SK-N-SH treated with all-trans-retinoic acid at 6 μM for 48 hours (cell line): ENCODE measurements at regions not wholly inside any gene's neighbourhood (a gene's known extent, or its start where the extent isn't known, plus 50 kb on each side); places are given as distances from the start of the nearest gene placed in this dataset.

Experiments
- ATAC-seq: fragments of 200-7000 bp; cut with Tn5 transposase; 3 replicates; pipeline ENCODE4 v1.9.1; 2020; ENCODE audit warnings: mild to moderate bottlenecking, moderate library complexity
- ARNTL ChIP-seq: fragments of 450-650 bp; formaldehyde crosslinking; IDR thresholded peaks from 2 replicates; pipeline ENCODE4 v1.5.0; 2020; ENCODE audit warnings: low read depth, mild to moderate bottlenecking, moderate library complexity, borderline replicate concordance
- BACH2 ChIP-seq: fragments of 250-450 bp; sonication (Bioruptor Pico); IDR thresholded peaks from 2 replicates; pipeline ENCODE4 v1.9.0; 2021; ENCODE audit warnings: mild to moderate bottlenecking, borderline replicate concordance
- CSDC2 ChIP-seq: fragments of 250-450 bp; sonication (Bioruptor Pico); IDR thresholded peaks from 2 replicates; pipeline ENCODE4 v1.5.0; 2020; ENCODE audit warnings: mild to moderate bottlenecking, moderate library complexity
- ESRRG ChIP-seq: fragments of 250-450 bp; sonication (Bioruptor Pico); IDR thresholded peaks from 2 replicates; pipeline ENCODE4 v1.6.1; 2021; ENCODE audit warnings: mild to moderate bottlenecking
- GLIS3 ChIP-seq: fragments of 250-450 bp; sonication (Bioruptor Pico); IDR thresholded peaks from 2 replicates; pipeline ENCODE4 v1.5.0; 2020; ENCODE audit warnings: mild to moderate bottlenecking, moderate library complexity
- ISL1 ChIP-seq: fragments of 250-450 bp; sonication (Bioruptor Pico); IDR thresholded peaks from 2 replicates; pipeline ENCODE4 v2.1.2; 2022; ENCODE audit warnings: mild to moderate bottlenecking, moderate library complexity
- OSR1 ChIP-seq: fragments of 250-450 bp; sonication (Bioruptor Pico); IDR thresholded peaks from 2 replicates; pipeline ENCODE4 v1.8.0; 2022; ENCODE audit warnings: moderate library complexity, mild to moderate bottlenecking, inconsistent platforms
- PPARA ChIP-seq: fragments of 250-450 bp; sonication (Bioruptor Pico); IDR thresholded peaks from 2 replicates; pipeline ENCODE4 v1.5.0; 2020; ENCODE audit warnings: mild to moderate bottlenecking, borderline replicate concordance
- RARB ChIP-seq: fragments of 250-450 bp; sonication (Bioruptor Pico); IDR thresholded peaks from 2 replicates; pipeline ENCODE4 v1.8.0; 2021; ENCODE audit warnings: mild to moderate bottlenecking, moderate library complexity
- SNAI2 ChIP-seq: fragments of 250-450 bp; sonication (Bioruptor Pico); IDR thresholded peaks from 2 replicates; pipeline ENCODE4 v1.5.0; 2020; ENCODE audit warnings: mild to moderate bottlenecking, moderate library complexity
- TCF4 ChIP-seq: fragments of 250-450 bp; sonication (Bioruptor Pico); IDR thresholded peaks from 2 replicates; pipeline ENCODE4 v1.8.0; 2021; ENCODE audit warnings: mild to moderate bottlenecking, moderate library complexity, borderline replicate concordance
- TOX ChIP-seq: fragments of 250-450 bp; sonication (Bioruptor Pico); IDR thresholded peaks from 2 replicates; pipeline ENCODE4 v1.8.0; 2021; ENCODE audit warnings: mild to moderate bottlenecking, moderate library complexity, borderline replicate concordance
- ZC3H10 ChIP-seq: fragments of 250-450 bp; sonication (Bioruptor Pico); IDR thresholded peaks from 2 replicates; pipeline ENCODE4 v1.5.1; 2021; ENCODE audit warnings: mild to moderate bottlenecking, moderate library complexity
- ZFP3 ChIP-seq: fragments of 250-450 bp; sonication (Bioruptor Pico); IDR thresholded peaks from 2 replicates; pipeline ENCODE4 v1.5.0; 2020; ENCODE audit warnings: mild to moderate bottlenecking, moderate library complexity
- ZNF565 ChIP-seq: fragments of 450-650 bp; formaldehyde crosslinking; conservative IDR thresholded peaks from 2 replicates; pipeline ENCODE4 v1.5.0; 2020; ENCODE audit warnings: low read depth, mild to moderate bottlenecking, moderate library complexity
- ZNF8 ChIP-seq: fragments of 450-650 bp; formaldehyde crosslinking; IDR thresholded peaks from 2 replicates; pipeline ENCODE4 v1.5.0; 2020; ENCODE audit warnings: mild to moderate bottlenecking, moderate library complexity
- TF ChIP-seq, protein P1 (sequence below): fragments of 250-450 bp; sonication (Bioruptor Pico); IDR thresholded peaks from 2 replicates; pipeline ENCODE4 v1.5.0; 2020; ENCODE audit warnings: mild to moderate bottlenecking, moderate library complexity
- TF ChIP-seq, protein P2 (sequence below): fragments of 250-450 bp; sonication (Bioruptor Pico); IDR thresholded peaks from 2 replicates; pipeline ENCODE4 v1.5.1; 2020; ENCODE audit warnings: low read depth, mild to moderate bottlenecking, moderate library complexity
- TF ChIP-seq, protein P3 (sequence below): fragments of 250-450 bp; sonication (Bioruptor Pico); IDR thresholded peaks from 2 replicates; pipeline ENCODE4 v1.8.0; 2020; ENCODE audit warnings: mild to moderate bottlenecking, moderate library complexity, borderline replicate concordance
- TF ChIP-seq, protein P4 (sequence below): fragments of 250-450 bp; sonication (Bioruptor Pico); IDR thresholded peaks from 2 replicates; pipeline ENCODE4 v1.8.0; 2021; ENCODE audit warnings: low read depth, mild to moderate bottlenecking, moderate library complexity, borderline replicate concordance

DNA sequence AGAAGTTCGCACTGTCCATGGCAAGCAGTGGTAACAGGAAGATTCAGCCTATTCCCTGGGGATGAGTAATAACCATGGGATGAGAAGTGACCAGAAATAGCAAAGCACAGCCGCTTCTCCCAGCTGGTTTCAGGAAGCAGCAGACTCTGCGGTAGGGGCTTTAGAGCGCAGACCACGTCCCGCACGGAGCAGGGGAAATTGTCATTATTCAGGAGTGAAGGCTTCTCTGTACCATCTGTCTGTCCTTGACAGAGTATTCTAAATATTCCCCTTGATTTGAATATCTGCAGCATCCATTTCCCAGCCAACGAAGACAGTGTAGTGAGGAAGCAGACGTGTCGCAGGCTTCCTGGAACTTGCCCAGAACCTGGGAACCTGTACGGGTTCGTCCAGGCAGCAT lies 159.6 kb downstream of the NXNL2 start:
- no peak; the same call in 2 of the 3 replicates for ATAC-seq
- TF ChIP-seq, protein P1, sequence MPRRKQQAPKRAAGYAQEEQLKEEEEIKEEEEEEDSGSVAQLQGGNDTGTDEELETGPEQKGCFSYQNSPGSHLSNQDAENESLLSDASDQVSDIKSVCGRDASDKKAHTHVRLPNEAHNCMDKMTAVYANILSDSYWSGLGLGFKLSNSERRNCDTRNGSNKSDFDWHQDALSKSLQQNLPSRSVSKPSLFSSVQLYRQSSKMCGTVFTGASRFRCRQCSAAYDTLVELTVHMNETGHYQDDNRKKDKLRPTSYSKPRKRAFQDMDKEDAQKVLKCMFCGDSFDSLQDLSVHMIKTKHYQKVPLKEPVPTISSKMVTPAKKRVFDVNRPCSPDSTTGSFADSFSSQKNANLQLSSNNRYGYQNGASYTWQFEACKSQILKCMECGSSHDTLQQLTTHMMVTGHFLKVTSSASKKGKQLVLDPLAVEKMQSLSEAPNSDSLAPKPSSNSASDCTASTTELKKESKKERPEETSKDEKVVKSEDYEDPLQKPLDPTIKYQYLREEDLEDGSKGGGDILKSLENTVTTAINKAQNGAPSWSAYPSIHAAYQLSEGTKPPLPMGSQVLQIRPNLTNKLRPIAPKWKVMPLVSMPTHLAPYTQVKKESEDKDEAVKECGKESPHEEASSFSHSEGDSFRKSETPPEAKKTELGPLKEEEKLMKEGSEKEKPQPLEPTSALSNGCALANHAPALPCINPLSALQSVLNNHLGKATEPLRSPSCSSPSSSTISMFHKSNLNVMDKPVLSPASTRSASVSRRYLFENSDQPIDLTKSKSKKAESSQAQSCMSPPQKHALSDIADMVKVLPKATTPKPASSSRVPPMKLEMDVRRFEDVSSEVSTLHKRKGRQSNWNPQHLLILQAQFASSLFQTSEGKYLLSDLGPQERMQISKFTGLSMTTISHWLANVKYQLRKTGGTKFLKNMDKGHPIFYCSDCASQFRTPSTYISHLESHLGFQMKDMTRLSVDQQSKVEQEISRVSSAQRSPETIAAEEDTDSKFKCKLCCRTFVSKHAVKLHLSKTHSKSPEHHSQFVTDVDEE (CRISPR knock-in tag): no peak
- TF ChIP-seq OSR1 (CRISPR knock-in tag) (no peak), ARNTL (CRISPR knock-in tag) (no peak), PPARA (CRISPR knock-in tag) (no peak), ZNF565 (CRISPR knock-in tag) (no peak), RARB (CRISPR knock-in tag) (no peak), TOX (CRISPR knock-in tag) (no peak), ESRRG (no peak), ZC3H10 (CRISPR knock-in tag) (no peak), TCF4 (CRISPR knock-in tag) (no peak), CSDC2 (no peak)
- TF ChIP-seq, protein P2, sequence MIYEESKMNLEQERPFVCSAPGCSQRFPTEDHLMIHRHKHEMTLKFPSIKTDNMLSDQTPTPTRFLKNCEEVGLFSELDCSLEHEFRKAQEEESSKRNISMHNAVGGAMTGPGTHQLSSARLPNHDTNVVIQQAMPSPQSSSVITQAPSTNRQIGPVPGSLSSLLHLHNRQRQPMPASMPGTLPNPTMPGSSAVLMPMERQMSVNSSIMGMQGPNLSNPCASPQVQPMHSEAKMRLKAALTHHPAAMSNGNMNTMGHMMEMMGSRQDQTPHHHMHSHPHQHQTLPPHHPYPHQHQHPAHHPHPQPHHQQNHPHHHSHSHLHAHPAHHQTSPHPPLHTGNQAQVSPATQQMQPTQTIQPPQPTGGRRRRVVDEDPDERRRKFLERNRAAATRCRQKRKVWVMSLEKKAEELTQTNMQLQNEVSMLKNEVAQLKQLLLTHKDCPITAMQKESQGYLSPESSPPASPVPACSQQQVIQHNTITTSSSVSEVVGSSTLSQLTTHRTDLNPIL (CRISPR knock-in tag): no peak
- TF ChIP-seq, protein P3, sequence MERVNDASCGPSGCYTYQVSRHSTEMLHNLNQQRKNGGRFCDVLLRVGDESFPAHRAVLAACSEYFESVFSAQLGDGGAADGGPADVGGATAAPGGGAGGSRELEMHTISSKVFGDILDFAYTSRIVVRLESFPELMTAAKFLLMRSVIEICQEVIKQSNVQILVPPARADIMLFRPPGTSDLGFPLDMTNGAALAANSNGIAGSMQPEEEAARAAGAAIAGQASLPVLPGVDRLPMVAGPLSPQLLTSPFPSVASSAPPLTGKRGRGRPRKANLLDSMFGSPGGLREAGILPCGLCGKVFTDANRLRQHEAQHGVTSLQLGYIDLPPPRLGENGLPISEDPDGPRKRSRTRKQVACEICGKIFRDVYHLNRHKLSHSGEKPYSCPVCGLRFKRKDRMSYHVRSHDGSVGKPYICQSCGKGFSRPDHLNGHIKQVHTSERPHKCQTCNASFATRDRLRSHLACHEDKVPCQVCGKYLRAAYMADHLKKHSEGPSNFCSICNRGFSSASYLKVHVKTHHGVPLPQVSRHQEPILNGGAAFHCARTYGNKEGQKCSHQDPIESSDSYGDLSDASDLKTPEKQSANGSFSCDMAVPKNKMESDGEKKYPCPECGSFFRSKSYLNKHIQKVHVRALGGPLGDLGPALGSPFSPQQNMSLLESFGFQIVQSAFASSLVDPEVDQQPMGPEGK (CRISPR knock-in tag): no peak
- TF ChIP-seq, protein P4, sequence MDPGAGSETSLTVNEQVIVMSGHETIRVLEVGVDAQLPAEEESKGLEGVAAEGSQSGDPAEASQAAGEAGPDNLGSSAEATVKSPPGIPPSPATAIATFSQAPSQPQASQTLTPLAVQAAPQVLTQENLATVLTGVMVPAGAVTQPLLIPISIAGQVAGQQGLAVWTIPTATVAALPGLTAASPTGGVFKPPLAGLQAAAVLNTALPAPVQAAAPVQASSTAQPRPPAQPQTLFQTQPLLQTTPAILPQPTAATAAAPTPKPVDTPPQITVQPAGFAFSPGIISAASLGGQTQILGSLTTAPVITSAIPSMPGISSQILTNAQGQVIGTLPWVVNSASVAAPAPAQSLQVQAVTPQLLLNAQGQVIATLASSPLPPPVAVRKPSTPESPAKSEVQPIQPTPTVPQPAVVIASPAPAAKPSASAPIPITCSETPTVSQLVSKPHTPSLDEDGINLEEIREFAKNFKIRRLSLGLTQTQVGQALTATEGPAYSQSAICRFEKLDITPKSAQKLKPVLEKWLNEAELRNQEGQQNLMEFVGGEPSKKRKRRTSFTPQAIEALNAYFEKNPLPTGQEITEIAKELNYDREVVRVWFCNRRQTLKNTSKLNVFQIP (CRISPR knock-in tag): no peak

DNA sequence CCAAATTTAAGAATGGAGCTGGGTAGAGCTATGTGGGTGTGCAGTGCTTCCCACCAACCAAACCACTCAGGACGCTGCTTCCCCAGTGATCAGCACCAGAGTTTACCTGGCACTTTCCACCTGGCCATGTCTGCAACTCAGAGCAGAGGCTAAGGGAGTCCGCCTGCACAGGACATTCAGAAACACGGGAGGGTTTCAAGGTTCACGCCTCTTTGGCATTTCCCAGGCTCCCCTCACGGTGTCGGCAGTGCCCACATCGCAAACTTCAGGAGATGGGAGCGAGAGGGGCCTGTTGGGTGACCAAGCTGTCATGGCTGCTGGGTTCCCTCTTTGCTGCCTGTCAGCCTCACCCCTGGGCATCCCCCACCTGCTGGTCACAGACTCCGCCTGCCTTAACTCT lies 161.5 kb downstream of the NXNL2 start:
- ATAC-seq: no peak
- TF ChIP-seq ZC3H10 (CRISPR knock-in tag) (no peak), PPARA (CRISPR knock-in tag) (no peak), ARNTL (CRISPR knock-in tag) (no peak), SNAI2 (no peak), ZFP3 (CRISPR knock-in tag) (no peak), BACH2 (no peak), ISL1 (CRISPR knock-in tag) (no peak), GLIS3 (CRISPR knock-in tag) (no peak), ZNF8 (CRISPR knock-in tag) (no peak), RARB (CRISPR knock-in tag) (no peak), ESRRG (no peak)
- TF ChIP-seq, protein P4 (CRISPR knock-in tag): no peak
- TF ChIP-seq, protein P2 (CRISPR knock-in tag): no peak
